ENCODE measurements at regions not wholly inside any gene's neighbourhood (a gene's known extent, or its start where the extent isn't known, plus 50 kb on each side); places are given as distances from the start of the nearest gene placed in this dataset.

GRCh38 chr6:145115638-145116037 lies 619.7 kb downstream of the EPM2A start:
- no peak for DNase-seq

GRCh38 chr6:145116591-145117178 lies 618.6 kb downstream of the EPM2A start:
- no peak for DNase-seq
- H3K9ac ChIP-seq (ENCODE audit: low read length): no peak overlapping the region
- no peaks in the 10 kb centered on the region for H3K27me3 ChIP-seq (replicated peaks; ENCODE audit: insufficient read depth, low read length)
- H3K4me2 ChIP-seq (ENCODE audit: low read depth, low read length): no peak overlapping the region
- no peaks in the 10 kb centered on the region for H4K20me1 ChIP-seq (ENCODE audit: insufficient read depth, low read length)
- no peaks in the 10 kb centered on the region for H3K9me2 ChIP-seq (replicated peaks; ENCODE audit: insufficient read depth, low read length)
- no peak overlapping the region for H3K27ac ChIP-seq (ENCODE audit: low read length)
- no peak overlapping the region for H2AFZ ChIP-seq (ENCODE audit: low read length)
- no peak overlapping the region for H3K4me3 ChIP-seq (ENCODE audit: low read length)
- H3F3A ChIP-seq (ENCODE audit: insufficient read depth, low read length): no peaks in the 10 kb centered on the region
- H3K79me2 ChIP-seq (ENCODE audit: low read length): no peaks in the 10 kb centered on the region
- H3K36me3 ChIP-seq (replicated peaks; ENCODE audit: insufficient read depth, low read length): no peaks in the 10 kb centered on the region
- no peaks in the 10 kb centered on the region for H3K9me3 ChIP-seq (replicated peaks; ENCODE audit: insufficient read depth, low read length)
- TF ChIP-seq CTCF (IDR thresholded peaks at IDR 0.05; ENCODE audit: low read length) (no peak), EZH2 (optimal IDR thresholded peaks at IDR 0.05; ENCODE audit: low read depth, low read length) (no peak), EZH2phosphoT487 (IDR thresholded peaks at IDR 0.05; ENCODE audit: low read length) (no peak)
- no peaks in the 10 kb centered on the region for H3K4me1 ChIP-seq (ENCODE audit: low read length)

More at GRCh38 chr6:145115638-145116037, 619.7 kb downstream of the EPM2A start:
- TF ChIP-seq CTCF (IDR thresholded peaks at IDR 0.05; ENCODE audit: low read length) (no peak), EZH2phosphoT487 (IDR thresholded peaks at IDR 0.05; ENCODE audit: low read length) (no peak), EZH2 (optimal IDR thresholded peaks at IDR 0.05; ENCODE audit: low read depth, low read length) (no peak)
- no peaks in the 10 kb centered on the region for H4K20me1 ChIP-seq (ENCODE audit: insufficient read depth, low read length)
- H3K79me2 ChIP-seq (ENCODE audit: low read length): no peaks in the 10 kb centered on the region
- H3F3A ChIP-seq (ENCODE audit: insufficient read depth, low read length): no peaks in the 10 kb centered on the region
- no peak overlapping the region for H3K4me3 ChIP-seq (ENCODE audit: low read length)
- no peak overlapping the region for H3K27ac ChIP-seq (ENCODE audit: low read length)
- no peaks in the 10 kb centered on the region for H3K4me1 ChIP-seq (ENCODE audit: low read length)
- no peaks in the 10 kb centered on the region for H3K9me2 ChIP-seq (replicated peaks; ENCODE audit: insufficient read depth, low read length)
- H3K9ac ChIP-seq (ENCODE audit: low read length): no peak overlapping the region
- H3K27me3 ChIP-seq (replicated peaks; ENCODE audit: insufficient read depth, low read length): no peaks in the 10 kb centered on the region
- no peaks in the 10 kb centered on the region for H3K9me3 ChIP-seq (replicated peaks; ENCODE audit: insufficient read depth, low read length)
- no peaks in the 10 kb centered on the region for H3K36me3 ChIP-seq (replicated peaks; ENCODE audit: insufficient read depth, low read length)
- H3K4me2 ChIP-seq (ENCODE audit: low read depth, low read length): no peak overlapping the region
- no peak overlapping the region for H2AFZ ChIP-seq (ENCODE audit: low read length)

GRCh38 chr6:145118224-145118623 lies 617.1 kb downstream of the EPM2A start:
- Histone ChIP-seq H3K36me3 (replicated peaks; ENCODE audit: insufficient read depth, low read length) (no peaks in the 10 kb centered on the region), H3K4me2 (ENCODE audit: low read depth, low read length) (no peak overlapping the region), H3K9ac (ENCODE audit: low read length) (no peak overlapping the region), H3K9me2 (replicated peaks; ENCODE audit: insufficient read depth, low read length) (no peaks in the 10 kb centered on the region), H3K27ac (ENCODE audit: low read length) (no peak overlapping the region), H3K27me3 (replicated peaks; ENCODE audit: insufficient read depth, low read length) (no peaks in the 10 kb centered on the region), H3F3A (ENCODE audit: insufficient read depth, low read length) (no peaks in the 10 kb centered on the region), H3K9me3 (replicated peaks; ENCODE audit: insufficient read depth, low read length) (no peaks in the 10 kb centered on the region), H3K4me3 (ENCODE audit: low read length) (no peak overlapping the region), H3K79me2 (ENCODE audit: low read length) (no peaks in the 10 kb centered on the region), H3K4me1 (ENCODE audit: low read length) (no peaks in the 10 kb centered on the region), H4K20me1 (ENCODE audit: insufficient read depth, low read length) (no peaks in the 10 kb centered on the region), H2AFZ (ENCODE audit: low read length) (no peak overlapping the region)
- TF ChIP-seq CTCF (IDR thresholded peaks at IDR 0.05; ENCODE audit: low read length): no peak
- no peak for TF ChIP-seq EZH2 (optimal IDR thresholded peaks at IDR 0.05; ENCODE audit: low read depth, low read length)
- TF ChIP-seq EZH2phosphoT487 (IDR thresholded peaks at IDR 0.05; ENCODE audit: low read length): no peak
- no peak for DNase-seq
